WTC11 (cell line): ENCODE measurements at regions not wholly inside any gene's neighbourhood (a gene's known extent, or its start where the extent isn't known, plus 50 kb on each side); places are given as distances from the start of the nearest gene placed in this dataset.

Experiments
- ATAC-seq: fragments of 200-7000 bp; cut with Tn5 transposase; 2 replicates; pipeline ENCODE4 v1.10.0; 2021; ENCODE audit warnings: mild to moderate bottlenecking, moderate library complexity
- CTCF ChIA-PET: fragments of 300-600 bp; sonication (Branson Sonifier 250); formaldehyde crosslinking; loops from one replicate; lab custom pipeline; 2021; ENCODE audit warnings: antibody characterized with exemption; lab: Charles Lee
- POLR2A ChIA-PET: fragments of 350-600 bp; sonication (Branson Sonifier 250); formaldehyde crosslinking; loops from one replicate; lab custom pipeline; 2021; ENCODE audit warnings: antibody characterized with exemption; lab: Charles Lee
- DNase-seq: peaks from one replicate; pipeline ENCODE4 v3.0.0; 2021; ENCODE audit warnings: low spot score
- H3K27ac Mint-ChIP-seq: 2 replicates; pipeline ENCODE4 v1.8.0; 2021; ENCODE audit warnings: mixed read lengths
- H3K27me3 Mint-ChIP-seq: 2 replicates; pipeline ENCODE4 v1.8.0; 2021; ENCODE audit warnings: low read depth, mild to moderate bottlenecking, moderate library complexity, mixed read lengths
- H3K36me3 Mint-ChIP-seq: 2 replicates; pipeline ENCODE4 v1.8.0; 2021; ENCODE audit warnings: mixed read lengths
- H3K4me1 Mint-ChIP-seq: 2 replicates; pipeline ENCODE4 v1.8.0; 2022; ENCODE audit warnings: mixed read lengths
- H3K4me3 Mint-ChIP-seq: 2 replicates; pipeline ENCODE4 v1.8.0; 2021; ENCODE audit warnings: mild to moderate bottlenecking, moderate library complexity, mixed read lengths
- H3K9me3 Mint-ChIP-seq: 2 replicates; pipeline ENCODE4 v1.8.0; 2021; ENCODE audit warnings: mixed read lengths
- ATF3 ChIP-seq: sonication (generic); formaldehyde crosslinking; conservative IDR thresholded peaks from 2 replicates; pipeline ENCODE4 v1.8.1; 2022; ENCODE audit warnings: mild to moderate bottlenecking, missing genetic modification reagents
- CDX4 ChIP-seq: fragments of 250-450 bp; sonication (Bioruptor Pico); IDR thresholded peaks from 2 replicates; pipeline ENCODE4 v1.9.0; 2021; ENCODE audit warnings: moderate library complexity, mild to moderate bottlenecking, inconsistent platforms, borderline replicate concordance
- ELF4 ChIP-seq: sonication (generic); formaldehyde crosslinking; IDR thresholded peaks from 2 replicates; pipeline ENCODE4 v1.8.1; 2022; ENCODE audit warnings: low read depth, mild to moderate bottlenecking, moderate library complexity, missing genetic modification reagents
- EMX1 ChIP-seq: fragments of 250-450 bp; sonication (Bioruptor Pico); IDR thresholded peaks from 2 replicates; pipeline ENCODE4 v1.8.0; 2021; ENCODE audit warnings: mild to moderate bottlenecking
- ESRRA ChIP-seq: sonication (generic); formaldehyde crosslinking; IDR thresholded peaks from 2 replicates; pipeline ENCODE4 v1.8.1; 2022; ENCODE audit warnings: mild to moderate bottlenecking, missing genetic modification reagents, borderline replicate concordance
- HMGA2 ChIP-seq: fragments of 250-450 bp; sonication (Bioruptor Pico); IDR thresholded peaks from 2 replicates; pipeline ENCODE4 v1.4.0; 2021; ENCODE audit warnings: mild to moderate bottlenecking, moderate library complexity
- MLX ChIP-seq: sonication (generic); formaldehyde crosslinking; IDR thresholded peaks from 2 replicates; pipeline ENCODE4 v1.8.1; 2023; ENCODE audit warnings: mild to moderate bottlenecking, missing genetic modification reagents, moderate library complexity
- NFATC4 ChIP-seq: fragments of 250-450 bp; sonication (Bioruptor Pico); IDR thresholded peaks from 2 replicates; pipeline ENCODE4 v1.9.0; 2021; ENCODE audit warnings: mild to moderate bottlenecking
- NFE2L1 ChIP-seq: sonication (generic); formaldehyde crosslinking; IDR thresholded peaks from 2 replicates; pipeline ENCODE4 v1.8.1; 2023; ENCODE audit warnings: missing genetic modification reagents
- NR1H2 ChIP-seq: sonication (generic); formaldehyde crosslinking; IDR thresholded peaks from 2 replicates; pipeline ENCODE4 v1.9.0; 2021; ENCODE audit warnings: mild to moderate bottlenecking, moderate library complexity, missing genetic modification reagents
- PRRX2 ChIP-seq: fragments of 250-450 bp; sonication (Bioruptor Pico); IDR thresholded peaks from 2 replicates; pipeline ENCODE4 v1.8.0; 2021; ENCODE audit warnings: mild to moderate bottlenecking
- RELA ChIP-seq: sonication (generic); formaldehyde crosslinking; IDR thresholded peaks from 2 replicates; pipeline ENCODE4 v1.8.1; 2022; ENCODE audit warnings: missing genetic modification reagents, mild to moderate bottlenecking, borderline replicate concordance
- STAT6 ChIP-seq: sonication (generic); formaldehyde crosslinking; conservative IDR thresholded peaks from 2 replicates; pipeline ENCODE4 v1.8.1; 2023; ENCODE audit warnings: mild to moderate bottlenecking, low read depth, missing genetic modification reagents, moderate library complexity
- TEAD1 ChIP-seq: sonication (generic); formaldehyde crosslinking; IDR thresholded peaks from 2 replicates; pipeline ENCODE4 v1.8.0; 2022; ENCODE audit warnings: mild to moderate bottlenecking, missing genetic modification reagents
- TP53 ChIP-seq: sonication (generic); formaldehyde crosslinking; IDR thresholded peaks from 2 replicates; pipeline ENCODE4 v1.8.1; 2023; ENCODE audit warnings: mild to moderate bottlenecking, missing genetic modification reagents
- ZNF232 ChIP-seq: sonication (generic); formaldehyde crosslinking; IDR thresholded peaks from 2 replicates; pipeline ENCODE4 v1.8.0; 2022; ENCODE audit warnings: mild to moderate bottlenecking, missing genetic modification reagents
- ZNF263 ChIP-seq: sonication (generic); formaldehyde crosslinking; IDR thresholded peaks from 2 replicates; pipeline ENCODE4 v1.8.1; 2022; ENCODE audit warnings: low read depth, mild to moderate bottlenecking, moderate library complexity, missing genetic modification reagents
- ZNF281 ChIP-seq: sonication (generic); formaldehyde crosslinking; IDR thresholded peaks from 2 replicates; pipeline ENCODE4 v1.8.0; 2023; ENCODE audit warnings: mild to moderate bottlenecking, missing genetic modification reagents
- ZNF317 ChIP-seq: sonication (generic); formaldehyde crosslinking; IDR thresholded peaks from 2 replicates; pipeline ENCODE4 v1.8.1; 2023; ENCODE audit warnings: low read depth, mild to moderate bottlenecking, moderate library complexity, missing genetic modification reagents, borderline replicate concordance
- TF ChIP-seq, protein P1 (sequence below): sonication (generic); formaldehyde crosslinking; IDR thresholded peaks from 2 replicates; pipeline ENCODE4 v1.8.1; 2023; ENCODE audit warnings: mild to moderate bottlenecking, missing genetic modification reagents, borderline replicate concordance
- TF ChIP-seq, protein P2 (sequence below): fragments of 200-600 bp; IDR thresholded peaks from 2 replicates; pipeline ENCODE4 v1.8.0; 2022; ENCODE audit warnings: antibody characterized with exemption

DNA sequence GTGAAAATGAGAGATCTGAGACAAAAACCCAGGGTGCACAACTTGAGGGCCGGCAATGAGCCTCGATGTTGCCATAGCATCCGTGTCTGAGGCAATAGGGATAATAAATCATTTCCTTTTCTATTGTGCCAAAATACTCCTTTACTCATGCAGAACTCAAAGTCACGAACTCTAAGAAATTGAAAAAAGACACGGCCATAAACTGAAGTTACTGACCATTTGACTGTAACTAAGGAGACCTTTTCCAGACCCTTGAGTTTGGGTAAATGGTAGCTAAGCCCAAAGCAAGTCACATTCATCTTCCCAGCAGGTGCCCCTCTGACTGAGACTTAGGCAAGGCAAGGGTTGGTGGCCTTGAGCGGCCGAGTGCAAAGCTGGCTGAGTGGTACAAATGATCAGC, 141.2 kb upstream of the SLCO3A1 start:
- ChIA-PET POLR2A (no interaction called here), CTCF (no interaction called here)
- Mint-ChIP-seq H3K27me3 (peaks cover under 1% of the 10 kb centered on the region; the same call in 1 of the 2 replicates), H3K4me1 (peaks cover 6% of the 10 kb centered on the region; the same call in 1 of the 2 replicates), H3K36me3 (no peaks in the 10 kb centered on the region), H3K27ac (no peak overlapping the region), H3K4me3 (no peak overlapping the region), H3K9me3 (peaks cover 3% of the 10 kb centered on the region; the same call in 1 of the 2 replicates)
- DNase-seq, result no peak
- TF ChIP-seq MLX (CRISPR knock-in tag) (no peak), ELF4 (no peak), NFE2L1 (no peak), TEAD1 (CRISPR knock-in tag) (no peak), NFATC4 (no peak), ESRRA (CRISPR knock-in tag) (no peak), NR1H2 (CRISPR knock-in tag) (no peak), TP53 (CRISPR knock-in tag) (no peak), ZNF317 (CRISPR knock-in tag) (no peak), ATF3 (CRISPR knock-in tag) (no peak), HMGA2 (CRISPR knock-in tag) (no peak), ZNF232 (CRISPR knock-in tag) (no peak), EMX1 (CRISPR knock-in tag) (no peak), RELA (no peak)
- TF ChIP-seq, protein P1, sequence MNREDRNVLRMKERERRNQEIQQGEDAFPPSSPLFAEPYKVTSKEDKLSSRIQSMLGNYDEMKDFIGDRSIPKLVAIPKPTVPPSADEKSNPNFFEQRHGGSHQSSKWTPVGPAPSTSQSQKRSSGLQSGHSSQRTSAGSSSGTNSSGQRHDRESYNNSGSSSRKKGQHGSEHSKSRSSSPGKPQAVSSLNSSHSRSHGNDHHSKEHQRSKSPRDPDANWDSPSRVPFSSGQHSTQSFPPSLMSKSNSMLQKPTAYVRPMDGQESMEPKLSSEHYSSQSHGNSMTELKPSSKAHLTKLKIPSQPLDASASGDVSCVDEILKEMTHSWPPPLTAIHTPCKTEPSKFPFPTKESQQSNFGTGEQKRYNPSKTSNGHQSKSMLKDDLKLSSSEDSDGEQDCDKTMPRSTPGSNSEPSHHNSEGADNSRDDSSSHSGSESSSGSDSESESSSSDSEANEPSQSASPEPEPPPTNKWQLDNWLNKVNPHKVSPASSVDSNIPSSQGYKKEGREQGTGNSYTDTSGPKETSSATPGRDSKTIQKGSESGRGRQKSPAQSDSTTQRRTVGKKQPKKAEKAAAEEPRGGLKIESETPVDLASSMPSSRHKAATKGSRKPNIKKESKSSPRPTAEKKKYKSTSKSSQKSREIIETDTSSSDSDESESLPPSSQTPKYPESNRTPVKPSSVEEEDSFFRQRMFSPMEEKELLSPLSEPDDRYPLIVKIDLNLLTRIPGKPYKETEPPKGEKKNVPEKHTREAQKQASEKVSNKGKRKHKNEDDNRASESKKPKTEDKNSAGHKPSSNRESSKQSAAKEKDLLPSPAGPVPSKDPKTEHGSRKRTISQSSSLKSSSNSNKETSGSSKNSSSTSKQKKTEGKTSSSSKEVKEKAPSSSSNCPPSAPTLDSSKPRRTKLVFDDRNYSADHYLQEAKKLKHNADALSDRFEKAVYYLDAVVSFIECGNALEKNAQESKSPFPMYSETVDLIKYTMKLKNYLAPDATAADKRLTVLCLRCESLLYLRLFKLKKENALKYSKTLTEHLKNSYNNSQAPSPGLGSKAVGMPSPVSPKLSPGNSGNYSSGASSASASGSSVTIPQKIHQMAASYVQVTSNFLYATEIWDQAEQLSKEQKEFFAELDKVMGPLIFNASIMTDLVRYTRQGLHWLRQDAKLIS (CRISPR knock-in tag), result no peak
- no peak for ATAC-seq

DNA sequence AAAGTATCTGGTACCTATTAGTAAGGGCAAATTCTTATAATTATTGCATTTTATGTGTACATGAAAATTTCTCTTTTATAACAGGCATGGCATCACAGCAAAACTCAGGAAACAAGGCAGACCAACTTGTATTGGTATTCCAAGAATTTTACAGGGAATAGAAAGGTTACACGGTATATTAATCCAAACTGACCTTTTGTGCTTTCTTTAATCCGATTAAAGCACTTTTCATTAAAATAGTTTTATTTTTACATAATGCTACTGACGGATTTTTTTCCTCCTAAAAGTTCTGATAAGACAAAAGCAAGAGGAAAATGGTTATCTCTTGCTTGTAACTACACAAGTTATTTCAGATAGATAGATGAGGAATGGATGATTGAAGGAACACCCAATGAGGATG, 137.0 kb upstream of the SLCO3A1 start:
- H3K9me3 Mint-ChIP-seq, result 0 out of 2 replicates have a peak, but pooled peaks cover 4% of the 10 kb centered on the region
- ChIA-PET CTCF (interaction anchor here (0.9 to 1.0 kb wide), 2 partner anchors 10 kb away, joined by 4 to 5 read pairs; no protein-coding TSS in a partner anchor), POLR2A (no interaction called here)
- H3K27me3 Mint-ChIP-seq, result no peaks in the 10 kb centered on the region; the same call in 1 of the 2 replicates
- ATAC-seq, result no peak
- H3K4me3 Mint-ChIP-seq, result no peak overlapping the region
- DNase-seq, result no peak
- H3K4me1 Mint-ChIP-seq, result no peaks in the 10 kb centered on the region
- no peaks in the 10 kb centered on the region for H3K36me3 Mint-ChIP-seq
- TF ChIP-seq CDX4 (no peak), NR1H2 (CRISPR knock-in tag) (no peak), ZNF263 (CRISPR knock-in tag) (no peak), PRRX2 (CRISPR knock-in tag) (no peak), ZNF281 (CRISPR knock-in tag) (no peak), STAT6 (CRISPR knock-in tag) (no peak), EMX1 (CRISPR knock-in tag) (no peak)
- TF ChIP-seq, protein P2, sequence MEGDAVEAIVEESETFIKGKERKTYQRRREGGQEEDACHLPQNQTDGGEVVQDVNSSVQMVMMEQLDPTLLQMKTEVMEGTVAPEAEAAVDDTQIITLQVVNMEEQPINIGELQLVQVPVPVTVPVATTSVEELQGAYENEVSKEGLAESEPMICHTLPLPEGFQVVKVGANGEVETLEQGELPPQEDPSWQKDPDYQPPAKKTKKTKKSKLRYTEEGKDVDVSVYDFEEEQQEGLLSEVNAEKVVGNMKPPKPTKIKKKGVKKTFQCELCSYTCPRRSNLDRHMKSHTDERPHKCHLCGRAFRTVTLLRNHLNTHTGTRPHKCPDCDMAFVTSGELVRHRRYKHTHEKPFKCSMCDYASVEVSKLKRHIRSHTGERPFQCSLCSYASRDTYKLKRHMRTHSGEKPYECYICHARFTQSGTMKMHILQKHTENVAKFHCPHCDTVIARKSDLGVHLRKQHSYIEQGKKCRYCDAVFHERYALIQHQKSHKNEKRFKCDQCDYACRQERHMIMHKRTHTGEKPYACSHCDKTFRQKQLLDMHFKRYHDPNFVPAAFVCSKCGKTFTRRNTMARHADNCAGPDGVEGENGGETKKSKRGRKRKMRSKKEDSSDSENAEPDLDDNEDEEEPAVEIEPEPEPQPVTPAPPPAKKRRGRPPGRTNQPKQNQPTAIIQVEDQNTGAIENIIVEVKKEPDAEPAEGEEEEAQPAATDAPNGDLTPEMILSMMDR, result no peak
- H3K27ac Mint-ChIP-seq, result no peak overlapping the region
